Kidney epithelial cell (primary cell): ENCODE measurements at regions not wholly inside any gene's neighbourhood (a gene's known extent, or its start where the extent isn't known, plus 50 kb on each side); places are given as distances from the start of the nearest gene placed in this dataset.

Experiments
- DNase-seq: peaks from one replicate; pipeline ENCODE4 v3.0.0-alpha.2; 2010; ENCODE audit warnings: low read depth
- H3K27me3 ChIP-seq: 2 replicates; pipeline ENCODE4 v1.6.0; 2011; ENCODE audit warnings: low read length; ENCODE audit not compliant: control insufficient read depth, insufficient read depth
- H3K36me3 ChIP-seq: 2 replicates; pipeline ENCODE4 v1.5.1; 2011; ENCODE audit warnings: low read length; ENCODE audit not compliant: control insufficient read depth, insufficient read depth
- H3K4me3 ChIP-seq: 2 replicates; pipeline ENCODE4 v1.5.1; 2011; ENCODE audit warnings: low read depth, mild to moderate bottlenecking, control low read depth, low read length
- CTCF ChIP-seq: IDR thresholded peaks from 2 replicates; pipeline ENCODE4 v1.5.1; 2011; ENCODE audit warnings: mild to moderate bottlenecking, moderate library complexity, low read length, control low read depth, inconsistent platforms; ENCODE audit not compliant: insufficient read depth, poor library complexity, severe bottlenecking

DNA sequence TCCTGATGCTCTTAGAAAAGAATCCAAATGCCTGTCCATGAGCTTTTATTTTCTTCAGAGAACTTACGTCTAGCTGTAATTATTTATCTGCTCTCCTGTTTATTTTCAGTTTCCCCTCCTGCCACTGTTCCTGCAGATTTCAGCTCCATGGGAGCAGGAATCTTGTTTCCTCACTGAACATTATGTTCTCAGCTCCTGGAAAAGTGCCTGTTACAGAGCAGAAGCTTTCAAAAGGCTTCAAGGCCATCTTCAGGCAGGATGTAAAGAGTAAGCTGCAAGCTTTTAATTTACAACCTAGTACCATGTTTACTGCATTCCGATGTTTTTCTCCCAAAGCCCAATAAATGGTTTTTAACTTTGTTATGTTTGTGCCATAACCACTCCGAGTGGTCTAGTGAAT is 98.4 kb upstream of the BTG1 start:
- Histone ChIP-seq H3K36me3 (no peaks in the 10 kb centered on the region), H3K27me3 (no peaks in the 10 kb centered on the region), H3K4me3 (no peak overlapping the region)
- no peak for TF ChIP-seq CTCF
- DNase-seq, result no peak

GRCh38 chr12:92242907-92243306 is 97.3 kb upstream of the BTG1 start:
- H3K27me3 ChIP-seq, result no peaks in the 10 kb centered on the region
- TF ChIP-seq CTCF, result no peak
- H3K4me3 ChIP-seq, result no peak overlapping the region
- DNase-seq, result no peak
- no peaks in the 10 kb centered on the region for H3K36me3 ChIP-seq

DNA sequence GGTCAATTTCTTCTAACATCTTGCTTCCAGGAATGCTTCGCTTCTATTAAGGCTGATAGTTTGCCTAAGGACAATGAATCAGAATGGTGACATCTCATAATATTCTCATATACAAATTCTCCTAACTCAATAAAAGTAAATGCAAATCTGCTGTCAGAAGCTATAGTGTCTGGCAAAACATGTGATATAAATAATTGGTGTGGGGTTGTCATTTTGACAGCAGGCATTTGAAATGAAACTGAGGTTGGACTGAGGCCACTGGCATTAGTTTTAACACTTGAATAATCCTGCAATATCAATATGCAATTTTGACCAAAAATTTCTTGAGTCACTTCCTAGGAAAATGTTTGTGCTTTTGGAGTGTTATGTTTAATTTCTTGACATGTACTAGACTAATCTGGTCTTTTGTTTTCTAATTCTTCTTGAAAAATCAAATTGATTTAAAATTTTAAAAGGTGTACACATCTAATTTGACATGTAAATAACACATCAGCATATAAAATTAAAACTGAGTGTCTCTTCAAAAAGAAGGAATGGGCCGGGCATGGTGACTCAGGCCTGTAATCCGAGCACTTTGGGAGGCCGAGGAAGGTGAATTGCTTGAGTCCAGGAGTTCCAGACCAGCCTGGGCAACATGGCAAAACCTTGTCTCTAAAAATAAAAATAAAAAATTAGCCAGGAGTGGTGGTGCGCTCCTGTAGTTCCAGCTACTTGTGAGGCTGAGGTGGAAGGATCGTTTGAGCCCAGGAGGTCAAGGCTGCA is 92.3 kb upstream of the BTG1 start:
- Histone ChIP-seq H3K27me3 (no peaks in the 10 kb centered on the region), H3K4me3 (no peak overlapping the region), H3K36me3 (no peaks in the 10 kb centered on the region)
- no peak for TF ChIP-seq CTCF
- DNase-seq, result no peak

DNA sequence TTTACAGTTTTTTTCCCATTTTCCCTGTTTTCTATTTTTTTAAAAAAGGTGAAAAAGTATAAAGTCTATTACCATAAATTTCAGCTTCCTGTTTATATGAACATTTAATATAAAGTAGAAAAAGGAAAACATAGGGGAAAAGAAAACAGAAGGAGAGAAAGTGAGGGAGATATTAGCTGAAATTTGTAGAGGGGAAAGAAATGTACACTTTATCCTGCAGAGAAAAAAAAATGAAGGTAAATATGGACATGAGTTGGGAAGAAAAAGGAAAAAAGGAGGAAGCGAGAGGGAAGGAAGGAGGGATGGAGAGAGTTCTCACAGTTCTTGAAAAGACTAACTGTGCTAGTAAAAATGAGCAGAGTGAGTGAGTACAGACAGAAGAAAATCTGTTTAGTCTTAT is 91.6 kb upstream of the BTG1 start:
- no peak for DNase-seq
- TF ChIP-seq CTCF, result no peak
- Histone ChIP-seq H3K4me3 (no peak overlapping the region), H3K36me3 (no peaks in the 10 kb centered on the region), H3K27me3 (no peaks in the 10 kb centered on the region)

DNA sequence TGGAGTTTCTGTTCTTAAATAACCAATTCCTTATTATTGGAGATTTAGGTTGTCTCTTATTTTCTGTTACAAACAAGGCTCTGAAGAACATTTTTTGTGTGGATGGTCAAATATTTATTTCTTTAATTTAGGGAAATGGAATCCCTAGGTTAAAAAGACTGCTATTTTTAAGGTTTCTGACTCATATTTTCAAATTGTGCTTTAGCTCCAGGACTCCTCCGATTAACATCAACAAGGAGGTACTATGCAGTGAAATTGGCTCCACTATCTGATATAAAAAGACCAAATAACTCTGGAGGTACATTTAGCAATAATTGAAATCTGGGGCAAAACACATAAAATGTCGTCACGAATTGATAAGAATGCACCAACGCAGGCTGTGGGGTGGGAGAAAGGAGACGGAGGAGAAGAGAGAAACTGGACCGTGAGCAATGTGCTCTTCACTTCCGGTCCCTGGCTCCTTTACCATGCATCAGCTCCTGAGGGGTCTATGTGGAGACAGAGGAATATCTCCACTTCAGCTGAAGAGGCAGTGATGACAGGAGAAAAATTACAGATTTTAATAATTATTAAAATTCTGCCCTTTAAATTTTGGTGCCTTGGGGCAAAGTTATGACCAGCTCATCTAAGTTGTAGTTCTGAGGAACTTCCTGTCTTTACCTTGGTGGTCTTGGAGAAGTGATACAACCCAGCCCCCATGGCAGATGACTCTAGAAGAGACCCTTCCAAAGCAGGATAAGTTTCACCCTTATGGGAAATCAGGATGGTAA is 90.2 kb upstream of the BTG1 start:
- H3K36me3 ChIP-seq, result no peaks in the 10 kb centered on the region
- no peaks in the 10 kb centered on the region for H3K27me3 ChIP-seq
- TF ChIP-seq CTCF, result no peak
- DNase-seq, result no peak
- H3K4me3 ChIP-seq, result no peak overlapping the region
